BJ (cell line): ENCODE measurements at regions not wholly inside any gene's neighbourhood (a gene's known extent, or its start where the extent isn't known, plus 50 kb on each side); places are given as distances from the start of the nearest gene placed in this dataset.

Experiments used
- CTCF ChIA-PET: fragments of 350-600 bp; formaldehyde crosslinking; extraction: SDS; loops from one replicate; lab custom pipeline; 2021; ENCODE audit warnings: antibody characterized with exemption, inconsistent platforms; lab: Yijun Ruan, JAX
- POLR2A ChIA-PET: fragments of 300-600 bp; sonication (Branson Sonifier 250); formaldehyde crosslinking; extraction: SDS; loops from one replicate; lab custom pipeline; 2021; ENCODE audit warnings: antibody characterized with exemption; lab: Charles Lee
- DNase-seq: peaks from one replicate; pipeline ENCODE4 v3.0.0-alpha.2; 2011; ENCODE audit warnings: low read depth
- H3K27me3 ChIP-seq: 2 replicates; pipeline ENCODE4 v1.6.0; 2011; ENCODE audit warnings: low read length; ENCODE audit not compliant: control insufficient read depth, insufficient read depth
- H3K36me3 ChIP-seq: 2 replicates; pipeline ENCODE4 v1.5.1; 2011; ENCODE audit warnings: low read length; ENCODE audit not compliant: control insufficient read depth, insufficient read depth
- H3K4me3 ChIP-seq: 2 replicates; pipeline ENCODE4 v1.5.1; 2011; ENCODE audit warnings: low read depth, mild to moderate bottlenecking, control low read depth, low read length
- TF ChIP-seq, protein P1 (sequence below): IDR thresholded peaks from 2 replicates; pipeline ENCODE4 v1.5.1; 2011; ENCODE audit warnings: low read depth, mild to moderate bottlenecking, control low read depth, inconsistent platforms, low read length, moderate library complexity; ENCODE audit not compliant: insufficient read depth

DNA sequence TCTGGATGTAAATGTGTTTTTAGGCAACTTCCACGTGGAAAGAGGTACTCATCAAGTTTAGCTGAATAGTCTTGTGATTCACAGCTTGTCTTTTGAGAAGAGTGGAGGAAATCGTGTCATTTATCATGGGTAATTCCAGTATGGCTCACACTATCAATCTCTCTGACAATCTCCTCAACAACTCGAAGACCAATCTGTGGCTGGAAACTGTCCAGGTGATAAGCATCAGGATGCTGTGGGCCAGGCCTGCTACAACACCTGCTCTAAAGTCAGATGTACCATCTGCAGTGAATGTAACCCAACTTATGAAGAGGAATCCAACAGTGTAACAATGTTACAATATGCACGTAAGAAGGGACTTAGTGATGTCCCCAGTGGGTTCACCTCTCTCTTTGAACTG, 132.1 kb upstream of the GK2 start:
- TF ChIP-seq, protein P1, sequence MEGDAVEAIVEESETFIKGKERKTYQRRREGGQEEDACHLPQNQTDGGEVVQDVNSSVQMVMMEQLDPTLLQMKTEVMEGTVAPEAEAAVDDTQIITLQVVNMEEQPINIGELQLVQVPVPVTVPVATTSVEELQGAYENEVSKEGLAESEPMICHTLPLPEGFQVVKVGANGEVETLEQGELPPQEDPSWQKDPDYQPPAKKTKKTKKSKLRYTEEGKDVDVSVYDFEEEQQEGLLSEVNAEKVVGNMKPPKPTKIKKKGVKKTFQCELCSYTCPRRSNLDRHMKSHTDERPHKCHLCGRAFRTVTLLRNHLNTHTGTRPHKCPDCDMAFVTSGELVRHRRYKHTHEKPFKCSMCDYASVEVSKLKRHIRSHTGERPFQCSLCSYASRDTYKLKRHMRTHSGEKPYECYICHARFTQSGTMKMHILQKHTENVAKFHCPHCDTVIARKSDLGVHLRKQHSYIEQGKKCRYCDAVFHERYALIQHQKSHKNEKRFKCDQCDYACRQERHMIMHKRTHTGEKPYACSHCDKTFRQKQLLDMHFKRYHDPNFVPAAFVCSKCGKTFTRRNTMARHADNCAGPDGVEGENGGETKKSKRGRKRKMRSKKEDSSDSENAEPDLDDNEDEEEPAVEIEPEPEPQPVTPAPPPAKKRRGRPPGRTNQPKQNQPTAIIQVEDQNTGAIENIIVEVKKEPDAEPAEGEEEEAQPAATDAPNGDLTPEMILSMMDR, result no peak
- ChIA-PET POLR2A (no interaction called here), CTCF (no interaction called here)
- Histone ChIP-seq H3K27me3 (no peaks in the 10 kb centered on the region), H3K36me3 (no peaks in the 10 kb centered on the region), H3K4me3 (no peak overlapping the region)
- DNase-seq, result no peak

DNA sequence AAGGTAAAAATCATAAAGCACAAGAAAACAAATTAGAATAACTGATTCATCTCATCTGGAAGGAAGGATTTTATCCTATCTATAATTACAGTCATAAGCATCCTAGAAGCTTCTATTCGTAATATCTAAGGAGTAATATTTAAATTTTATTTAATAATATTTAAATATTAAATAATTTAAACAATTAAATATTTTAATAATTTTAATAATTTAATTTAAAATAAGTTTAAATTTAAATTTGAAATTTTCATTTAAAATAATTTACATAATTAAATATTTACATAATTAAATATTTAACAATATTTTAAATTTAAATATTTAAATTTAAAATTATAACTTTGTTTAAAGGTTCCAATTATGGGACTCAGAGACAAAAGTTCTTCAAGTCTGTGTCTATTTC, 127.5 kb upstream of the GK2 start:
- DNase-seq, result no peak
- ChIA-PET CTCF (no interaction called here), POLR2A (no interaction called here)
- no peak overlapping the region for H3K4me3 ChIP-seq
- H3K36me3 ChIP-seq, result no peaks in the 10 kb centered on the region
- no peaks in the 10 kb centered on the region for H3K27me3 ChIP-seq
- TF ChIP-seq, protein P1, result no peak

DNA sequence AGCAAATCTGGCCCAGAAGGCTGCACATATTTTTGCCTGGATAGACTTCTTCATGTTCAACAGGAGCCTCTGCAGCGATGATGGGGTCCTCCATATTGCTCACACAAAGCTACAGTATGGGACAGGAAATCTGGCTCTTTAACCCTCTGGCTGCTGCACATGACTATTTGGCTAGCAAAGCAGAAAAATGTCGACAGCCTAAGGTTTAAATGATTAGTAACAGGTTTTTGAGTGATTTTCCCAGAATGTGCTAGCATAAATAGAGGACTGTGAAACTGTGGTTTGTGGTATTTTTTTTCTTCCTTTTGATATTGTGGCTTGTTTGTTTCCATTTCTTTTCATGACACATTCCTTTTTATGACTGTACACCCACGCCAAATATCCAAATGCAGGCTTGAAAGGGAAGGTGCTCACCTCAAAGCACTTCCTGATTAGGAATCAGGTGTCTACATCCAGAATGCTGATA, 120.2 kb upstream of the GK2 start:
- no peak for DNase-seq
- TF ChIP-seq, protein P1, result no peak
- H3K27me3 ChIP-seq, result no peaks in the 10 kb centered on the region
- CTCF ChIA-PET, result no interaction called here
- POLR2A ChIA-PET, result no interaction called here
- no peak overlapping the region for H3K4me3 ChIP-seq
- no peaks in the 10 kb centered on the region for H3K36me3 ChIP-seq

DNA sequence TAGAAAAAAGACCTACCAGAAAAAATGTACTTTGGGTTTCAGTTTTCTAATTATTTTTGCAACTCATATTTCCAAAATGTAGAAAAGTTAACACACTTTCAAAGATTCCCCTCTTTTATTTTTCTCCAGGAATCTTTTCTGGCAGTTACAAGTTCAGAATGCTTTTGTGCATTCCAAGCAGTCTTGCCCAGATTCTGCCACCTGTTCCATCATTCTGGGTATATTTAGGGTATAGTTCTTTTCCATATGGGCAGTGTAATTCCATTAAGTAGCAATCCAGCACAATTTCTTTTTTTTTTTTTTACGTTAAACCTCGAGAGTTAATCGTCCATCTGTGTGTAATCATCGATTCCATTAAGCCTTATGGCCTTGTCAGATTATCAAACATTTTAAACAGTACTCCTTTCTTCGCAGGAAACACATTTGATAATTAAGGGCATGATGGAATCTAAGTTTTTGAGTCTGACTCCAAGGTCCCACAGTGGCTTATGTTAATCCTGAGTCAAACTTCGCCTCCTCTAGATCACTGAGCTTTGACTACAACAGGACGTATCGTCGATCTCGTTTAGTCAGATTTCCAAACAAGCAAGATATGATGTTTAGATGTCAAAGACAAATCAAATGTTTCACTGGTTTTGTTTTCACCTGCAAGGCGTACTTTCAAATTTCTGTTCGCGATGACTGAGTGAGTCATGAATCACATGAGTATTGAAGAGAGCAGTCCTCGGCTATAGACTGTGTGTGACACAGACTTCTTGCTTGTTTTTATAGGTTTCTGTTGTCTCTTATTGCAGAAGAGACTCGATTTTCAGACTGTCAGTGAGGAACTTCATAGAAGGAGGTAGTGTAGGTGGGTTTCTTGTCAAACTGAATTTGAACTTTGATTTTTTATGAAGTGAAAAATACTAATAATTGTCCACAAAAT, 118.9 kb upstream of the GK2 start:
- H3K27me3 ChIP-seq, result no peaks in the 10 kb centered on the region
- H3K36me3 ChIP-seq, result no peaks in the 10 kb centered on the region
- no peak overlapping the region for H3K4me3 ChIP-seq
- CTCF ChIA-PET, result no interaction called here
- TF ChIP-seq, protein P1, result no peak
- POLR2A ChIA-PET, result no interaction called here
- no peak for DNase-seq

DNA sequence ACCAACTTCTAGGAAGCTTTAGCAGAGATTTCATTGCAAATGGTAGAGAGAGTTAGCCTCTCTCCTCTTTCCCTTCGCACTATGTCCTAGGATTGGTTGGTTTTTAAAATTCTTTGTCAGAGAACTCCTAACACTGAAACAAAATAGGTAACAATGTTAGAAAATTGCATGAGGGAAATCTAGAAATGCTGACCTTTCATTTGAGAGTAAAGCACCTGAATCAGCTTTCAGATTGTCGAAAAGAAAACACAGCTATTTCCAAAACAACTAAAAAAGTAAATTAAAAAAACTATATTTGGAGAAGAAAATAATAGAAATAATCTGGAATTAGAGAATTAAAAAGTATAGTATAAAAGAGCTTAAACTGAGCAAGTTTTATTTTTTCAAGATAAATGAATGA, 108.1 kb upstream of the GK2 start:
- TF ChIP-seq, protein P1, result no peak
- H3K4me3 ChIP-seq, result no peak overlapping the region
- H3K27me3 ChIP-seq, result no peaks in the 10 kb centered on the region
- POLR2A ChIA-PET, result no interaction called here
- CTCF ChIA-PET, result no interaction called here
- DNase-seq, result no peak
- no peaks in the 10 kb centered on the region for H3K36me3 ChIP-seq
